Transverse colon (tissue), 4 donors: ENCODE measurements at regions not wholly inside any gene's neighbourhood (a gene's known extent, or its start where the extent isn't known, plus 50 kb on each side); places are given as distances from the start of the nearest gene placed in this dataset.
"Not testable (repeated sequence)": the region's sequence is repeated elsewhere in the genome, so short reads cannot be mapped to it uniquely, and the experiment has no call there.

Source experiments
- DNase-seq: peaks from one replicate; pipeline ENCODE4 v3.0.0-alpha.2; 2019
- H3K27ac ChIP-seq, 4 donors: fragments of 200-600 bp; sonication (generic); 2 replicates each; pipeline ENCODE4 v1.5.1; 2016 to 2018; ENCODE audit warnings: inconsistent platforms in 4 of 4
- H3K27me3 ChIP-seq: fragments of 200-600 bp; sonication (generic); 2 replicates; pipeline ENCODE4 v1.5.1; 2017; ENCODE audit warnings: inconsistent platforms
- H3K36me3 ChIP-seq, 4 donors: fragments of 200-600 bp; sonication (generic); 2 replicates each; pipeline ENCODE4 v1.5.1; 2017 to 2019; ENCODE audit warnings: inconsistent platforms in 4 of 4
- H3K4me1 ChIP-seq, 4 donors: fragments of 200-600 bp; sonication (generic); 2 replicates each; pipeline ENCODE4 v1.5.1; 2017 to 2020; ENCODE audit warnings: inconsistent platforms in 4 of 4
- H3K4me3 ChIP-seq, 4 donors: fragments of 200-600 bp; sonication (generic); 1 replicate in 1 of 4; 2 replicates in 3 of 4; pipeline versions ENCODE4 v1.5.1 to v1.6.1; 2017 to 2019; ENCODE audit warnings: inconsistent platforms in 4 of 4
- H3K9me3 ChIP-seq, 2 donors: fragments of 200-600 bp; sonication (generic); 2 replicates each; pipeline ENCODE4 v1.5.1; 2017 to 2019; ENCODE audit warnings: inconsistent platforms in 2 of 2
- CTCF ChIP-seq, 5 experiments: fragments of 200-600 bp in 3 of 5; fragments of 450-650 bp in 2 of 5; sonication (generic) in 3 of 5; IDR thresholded peaks; 1 replicate in 2 of 5; 2 replicates in 3 of 5; pipeline ENCODE4 v1.5.1; 2016 to 2017; ENCODE audit warnings: antibody characterized with exemption in 5 of 5, inconsistent platforms in 3 of 5, mild to moderate bottlenecking in 2 of 5, moderate library complexity in 1 of 5
- EP300 ChIP-seq: sonication (generic); formaldehyde crosslinking; IDR thresholded peaks from one replicate; pipeline ENCODE4 v1.6.1; 2017; ENCODE audit warnings: antibody characterized with exemption, low read depth
- POLR2A ChIP-seq: fragments of 450-650 bp; IDR thresholded peaks from one replicate; pipeline ENCODE4 v1.6.1; 2016; ENCODE audit warnings: antibody characterized with exemption, mild to moderate bottlenecking, moderate library complexity
- POLR2AphosphoS5 ChIP-seq, 3 donors: sonication (generic); formaldehyde crosslinking; IDR thresholded peaks; one replicate each; pipeline ENCODE4 v1.6.1; 2016; ENCODE audit warnings: antibody characterized with exemption in 3 of 3
- WGBS, 2 donors: methylation state at CpG; one replicate each; pipeline ENCODE4 v1.1.5; 2018; ENCODE audit warnings: low coverage in 1 of 2; 5-methylcytosine and 5-hydroxymethylcytosine counted together
- in situ Hi-C, 4 donors: fragments of 200-750 bp; cut with MboI; loops; one replicate each; pipeline versions ENCODE4 v1.15.0 to v1.15.1; 2017; ENCODE audit warnings: low sequenced_read_pairs in 3 of 4, low pct_ligation_motif_present in 1 of 4, low pct_unique_long_range_greater_than_20kb in 1 of 4
- intact Hi-C: fragments of 100-400 bp; cut with DNase I; formaldehyde crosslinking; loops from one replicate; pipeline ENCODE4 v1.15.1; 2023; ENCODE audit warnings: low total_unique reads

- Histone ChIP-seq H3K4me1 (no peaks in the 10 kb centered on the region), H3K4me3 (no peak overlapping the region), H3K27ac (no peak overlapping the region), H3K27me3 (no peaks in the 10 kb centered on the region), H3K9me3 (no peaks in the 10 kb centered on the region), H3K36me3 (no peaks in the 10 kb centered on the region)
- no peak for DNase-seq
- intact Hi-C loops (no loop called here), in situ Hi-C loops (no loop called here)
- TF ChIP-seq EP300 (no peak), CTCF (IDR thresholded peaks at IDR 0.05) (no peak), POLR2A (no peak), POLR2AphosphoS5 (IDR thresholded peaks at IDR 0.05) (no peak)
- WGBS, 2 donors = 60 to 63% methylated on average over 2 to 3 of the region's 3 CpGs
These were observed 558.7 kb upstream of the NECTIN3 start for GRCh38 chr3:110512961-110513360.

- WGBS, 2 donors = 67 to 75% methylated on average over 1 of the region's 1 CpG
- DNase-seq = no peak
- H3K27me3 ChIP-seq = no peaks in the 10 kb centered on the region
- no peaks in the 10 kb centered on the region for H3K4me1 ChIP-seq
- H3K36me3 ChIP-seq = no peaks in the 10 kb centered on the region
- H3K9me3 ChIP-seq = no peaks in the 10 kb centered on the region
- TF ChIP-seq POLR2AphosphoS5 (IDR thresholded peaks at IDR 0.05) = no peak
- no peak for TF ChIP-seq POLR2A
- TF ChIP-seq EP300 = no peak
- TF ChIP-seq CTCF (IDR thresholded peaks at IDR 0.05) = no peak
- in situ Hi-C loops (no loop called here), intact Hi-C loops (no loop called here)
- H3K4me3 ChIP-seq = no peak overlapping the region
- H3K27ac ChIP-seq = no peak overlapping the region
These were observed 553.6 kb upstream of the NECTIN3 start for GRCh38 chr3:110518031-110518430.

DNA sequence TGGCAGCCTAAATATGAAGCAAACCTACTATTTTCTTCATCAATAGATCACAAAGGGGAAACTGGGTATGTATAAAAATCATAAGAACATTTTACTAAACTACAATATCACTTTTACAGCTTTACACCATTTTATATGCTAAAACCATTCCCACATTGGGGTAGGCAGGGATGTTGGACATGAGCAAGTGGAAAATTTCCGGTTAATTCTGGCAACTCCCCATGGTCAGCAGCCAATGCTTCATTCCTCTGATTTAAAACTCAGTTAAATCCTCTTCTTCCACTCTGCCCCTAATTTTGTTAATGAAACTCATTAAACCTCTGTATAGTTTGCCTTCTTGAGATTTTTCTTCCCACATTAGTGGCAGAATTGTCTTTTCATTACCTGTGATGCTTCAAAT lies 552.5 kb upstream of the NECTIN3 start:
- in situ Hi-C loops = no loop called here
- no peak for DNase-seq
- TF ChIP-seq EP300 (no peak), POLR2A (no peak), POLR2AphosphoS5 (IDR thresholded peaks at IDR 0.05) (no peak), CTCF (IDR thresholded peaks at IDR 0.05) (no peak)
- no peaks in the 10 kb centered on the region for H3K4me1 ChIP-seq
- intact Hi-C loops = no loop called here
- no peaks in the 10 kb centered on the region for H3K36me3 ChIP-seq
- H3K27ac ChIP-seq = no peak overlapping the region
- H3K4me3 ChIP-seq = no peak overlapping the region
- no peaks in the 10 kb centered on the region for H3K27me3 ChIP-seq
- WGBS, 2 donors = 70 to 88% methylated on average over 1 of the region's 1 CpG
- H3K9me3 ChIP-seq = no peaks in the 10 kb centered on the region

DNA sequence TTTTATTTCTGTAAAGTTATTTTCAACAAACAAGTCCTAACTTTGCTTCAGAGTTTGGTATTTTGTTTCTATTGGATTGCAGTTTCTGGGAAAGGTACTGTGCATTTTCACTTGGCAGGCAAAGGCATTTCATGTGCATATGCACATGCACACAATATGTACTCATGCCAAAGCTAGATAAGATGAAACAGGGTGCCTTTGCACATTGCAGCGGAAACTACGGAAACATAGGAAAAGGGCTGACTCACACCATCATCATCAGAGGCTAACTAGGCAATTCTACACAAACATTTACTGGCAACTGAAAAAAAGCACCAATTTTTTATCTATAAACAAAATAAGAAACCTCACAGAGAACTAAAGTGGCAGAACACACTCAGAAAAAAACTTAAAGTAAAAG lies 550.6 kb upstream of the NECTIN3 start:
- 92 to 93% methylated on average over 2 of the region's 2 CpGs for WGBS, 2 donors
- Histone ChIP-seq H3K27ac (no peak overlapping the region), H3K9me3 (no peaks in the 10 kb centered on the region)

GRCh38 chr3:110525558-110526064 lies 546.0 kb upstream of the NECTIN3 start:
- WGBS, 2 donors = 69 to 78% methylated on average over 5 to 6 of the region's 6 CpGs
- H3K27me3 ChIP-seq, in situ Hi-C loops, H3K4me1 ChIP-seq, H3K36me3 ChIP-seq, intact Hi-C loops, H3K9me3 ChIP-seq, DNase-seq, H3K4me3 ChIP-seq, H3K27ac ChIP-seq: not testable (repeated sequence)

More for the DNA sequence above, 550.6 kb upstream of the NECTIN3 start:
- Histone ChIP-seq H3K27me3 (no peaks in the 10 kb centered on the region), H3K4me3 (no peak overlapping the region), H3K36me3 (no peaks in the 10 kb centered on the region), H3K4me1 (no peaks in the 10 kb centered on the region)
- intact Hi-C loops = no loop called here
- TF ChIP-seq EP300 (no peak), POLR2AphosphoS5 (IDR thresholded peaks at IDR 0.05) (no peak), POLR2A (no peak), CTCF (IDR thresholded peaks at IDR 0.05) (no peak)
- no peak for DNase-seq
- in situ Hi-C loops = no loop called here
